HG03108 (cell line): ENCODE measurements at regions not wholly inside any gene's neighbourhood (a gene's known extent, or its start where the extent isn't known, plus 50 kb on each side); places are given as distances from the start of the nearest gene placed in this dataset.
"Not testable (repeated sequence)": the region's sequence is repeated elsewhere in the genome, so short reads cannot be mapped to it uniquely, and the experiment has no call there.

Experiments used
- ATAC-seq: cut with Tn5 transposase; IDR thresholded peaks from one replicate; pipeline ENCODE4 v1.9.1; 2021; ENCODE audit warnings: moderate library complexity; ENCODE audit not compliant: unreplicated experiment

DNA sequence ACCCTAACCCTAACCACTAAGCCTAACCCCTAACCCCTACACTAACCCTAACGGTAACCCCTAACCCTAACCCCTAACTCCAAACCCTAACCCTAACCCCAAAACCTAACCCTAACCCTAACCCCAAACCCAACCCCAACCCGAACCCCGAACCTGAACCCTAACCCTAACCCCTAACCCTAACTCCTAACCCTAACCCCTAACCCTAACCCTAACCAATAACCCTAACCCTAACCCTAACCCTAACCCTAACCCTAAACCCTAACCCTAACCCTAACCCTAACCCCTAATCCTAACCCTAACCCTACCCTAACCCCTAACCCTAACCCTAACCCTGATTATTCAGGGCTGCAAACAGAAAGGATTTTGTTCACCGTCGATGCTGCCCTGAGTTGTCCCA, 144.6 kb upstream of the DUSP22 start:
- not testable (repeated sequence) for ATAC-seq

DNA sequence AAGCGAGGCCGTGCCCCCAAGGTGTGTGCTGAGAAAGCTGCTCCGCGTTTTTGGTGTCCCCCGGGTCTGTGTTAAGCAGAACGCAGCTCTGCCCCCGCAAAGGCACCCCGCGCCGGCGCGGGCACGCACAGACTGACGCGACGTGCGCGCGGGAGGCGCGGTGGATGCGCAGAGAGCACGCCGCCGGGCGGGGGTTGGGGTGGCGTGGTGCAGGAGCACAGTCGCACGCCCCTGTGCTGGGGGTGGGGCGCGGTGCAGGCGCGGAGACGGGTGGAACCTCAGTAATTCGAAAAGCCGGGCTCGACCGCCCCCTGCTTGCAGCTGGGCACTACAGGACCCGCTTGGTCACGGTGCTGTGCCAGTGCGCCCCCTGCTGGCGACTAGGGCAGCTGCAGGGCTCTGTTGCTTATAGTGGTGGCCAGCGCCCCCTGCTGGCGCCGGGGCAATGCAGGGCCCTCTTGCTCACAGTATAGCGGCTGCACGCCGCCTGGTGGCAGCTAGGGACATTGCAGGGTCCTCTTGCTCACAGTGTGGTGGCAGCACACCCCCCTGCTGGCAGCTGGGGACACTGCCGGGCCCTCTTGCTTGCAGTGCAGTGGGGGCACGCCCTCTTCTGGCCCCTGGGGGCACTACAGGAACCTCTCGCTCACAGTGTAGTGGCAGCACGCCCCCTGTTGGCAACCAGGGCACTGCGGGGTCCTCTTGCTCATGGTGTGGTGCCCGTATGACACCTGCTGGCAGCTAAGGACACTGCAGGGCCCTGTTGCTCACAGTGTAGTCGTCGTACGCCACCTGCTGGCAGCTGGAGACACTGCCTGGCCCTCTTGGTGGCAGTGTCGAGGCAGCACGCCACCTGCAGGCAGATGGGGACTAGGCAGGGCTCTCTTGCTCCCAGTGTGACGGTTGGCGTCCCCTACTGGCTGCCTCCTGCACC, 144.0 kb upstream of the DUSP22 start:
- peak; percentile 91 for ATAC-seq

DNA sequence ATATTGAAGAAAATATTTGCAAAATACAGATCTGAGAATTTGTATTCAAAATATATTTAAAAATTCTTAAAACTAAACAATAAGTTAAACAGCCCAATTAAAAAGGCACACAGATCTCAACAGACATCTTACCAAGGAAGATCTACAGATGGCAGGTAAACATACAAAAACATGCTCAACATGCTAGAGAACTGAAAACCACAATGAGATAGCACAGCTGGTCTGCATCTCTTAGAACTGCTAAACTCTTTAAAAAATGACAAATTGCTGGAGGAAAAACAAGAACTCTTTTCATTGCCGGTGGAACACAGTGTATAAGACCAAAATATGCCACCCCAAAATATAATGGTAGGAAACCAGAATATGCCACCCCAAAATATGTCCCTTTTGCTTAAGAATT, 142.1 kb upstream of the DUSP22 start:
- ATAC-seq = not testable (repeated sequence)

- ATAC-seq = not testable (repeated sequence)
Measured at GRCh38 chr6:152436-152835, 139.9 kb upstream of the DUSP22 start.

- not testable (repeated sequence) for ATAC-seq
Measured at GRCh38 chr6:153026-153425, 139.3 kb upstream of the DUSP22 start.

GRCh38 chr6:153867-154266, 138.4 kb upstream of the DUSP22 start:
- not testable (repeated sequence) for ATAC-seq

GRCh38 chr6:154321-155092, 137.8 kb upstream of the DUSP22 start:
- ATAC-seq = not testable (repeated sequence)

GRCh38 chr6:156010-156409, 136.3 kb upstream of the DUSP22 start:
- no peak for ATAC-seq

GRCh38 chr6:156441-157140, 135.7 kb upstream of the DUSP22 start:
- not testable (repeated sequence) for ATAC-seq

GRCh38 chr6:157176-157575, 135.1 kb upstream of the DUSP22 start:
- not testable (repeated sequence) for ATAC-seq

GRCh38 chr6:161657-162056, 130.6 kb upstream of the DUSP22 start:
- ATAC-seq = not testable (repeated sequence)

- no peak for ATAC-seq
Measured at GRCh38 chr6:164720-165119, 127.6 kb upstream of the DUSP22 start.

- ATAC-seq = no peak
Measured at GRCh38 chr6:165263-165662, 127.0 kb upstream of the DUSP22 start.

DNA sequence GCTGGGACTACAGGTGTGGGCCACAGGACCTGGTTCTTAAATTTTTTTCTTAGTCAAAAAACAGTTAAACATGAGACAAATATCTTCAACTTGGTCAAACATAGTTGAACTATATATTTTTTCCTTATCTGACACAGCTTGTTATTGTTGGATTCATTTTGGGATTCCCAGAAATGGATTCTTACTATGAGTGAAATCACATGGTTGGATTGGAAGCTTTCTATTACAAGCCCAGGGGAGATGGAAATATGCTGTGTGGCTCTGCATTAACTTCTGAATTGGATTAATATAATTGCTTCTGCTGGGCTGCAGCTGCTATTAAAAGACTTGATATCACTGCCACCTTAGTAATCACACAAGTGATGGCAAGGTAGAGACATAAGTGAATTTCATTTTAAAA, 126.4 kb upstream of the DUSP22 start:
- no peak for ATAC-seq

- ATAC-seq = no peak
Measured at GRCh38 chr6:168865-169455, 123.3 kb upstream of the DUSP22 start.

- ATAC-seq = no peak
Measured at GRCh38 chr6:174036-174435, 118.3 kb upstream of the DUSP22 start.

- ATAC-seq = no peak
Measured at GRCh38 chr6:175680-176079, 116.6 kb upstream of the DUSP22 start.

DNA sequence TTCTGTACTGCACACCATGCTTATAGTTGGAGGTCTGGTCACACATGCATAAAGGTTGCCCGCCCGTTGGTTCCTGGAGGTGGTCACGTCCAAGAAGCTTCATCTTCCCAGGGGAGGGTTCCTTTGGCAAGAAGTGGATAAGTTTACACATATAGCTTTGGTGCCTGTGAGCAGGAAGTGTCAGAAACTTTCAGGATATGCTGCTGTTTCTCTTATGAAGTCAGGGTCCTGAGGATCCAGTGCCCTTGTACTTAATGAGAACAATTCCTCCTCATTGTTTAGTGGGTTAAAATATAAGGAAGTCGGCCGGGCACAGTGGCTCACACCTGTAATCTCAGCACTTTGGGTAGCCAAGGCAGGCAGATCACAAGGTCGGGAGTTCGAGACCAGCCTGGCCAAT, 115.5 kb upstream of the DUSP22 start:
- ATAC-seq = no peak

- ATAC-seq = no peak
Measured at GRCh38 chr6:178119-178518, 114.2 kb upstream of the DUSP22 start.

DNA sequence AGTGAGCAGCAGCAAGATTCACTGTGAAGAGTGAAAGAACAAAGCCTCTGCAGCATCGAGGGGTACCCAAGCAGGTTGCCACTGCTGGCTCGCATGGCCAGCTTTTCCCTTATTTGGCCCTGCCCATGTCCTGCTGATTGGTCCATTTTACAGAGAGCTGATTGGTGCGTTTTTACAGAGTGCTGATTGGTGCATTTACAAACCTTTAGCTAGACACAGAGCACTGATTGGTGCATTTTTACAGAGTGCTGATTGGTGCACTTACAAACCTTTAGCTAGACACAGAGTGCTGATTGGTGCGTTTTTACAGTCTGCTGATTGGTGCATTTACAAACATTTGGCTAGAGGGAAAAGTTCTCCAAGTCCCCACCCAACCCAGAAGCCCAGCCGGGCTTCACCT, 113.4 kb upstream of the DUSP22 start:
- not testable (repeated sequence) for ATAC-seq
